ENCODE measurements at regions not wholly inside any gene's neighbourhood (a gene's known extent, or its start where the extent isn't known, plus 50 kb on each side); places are given as distances from the start of the nearest gene placed in this dataset.

DNA sequence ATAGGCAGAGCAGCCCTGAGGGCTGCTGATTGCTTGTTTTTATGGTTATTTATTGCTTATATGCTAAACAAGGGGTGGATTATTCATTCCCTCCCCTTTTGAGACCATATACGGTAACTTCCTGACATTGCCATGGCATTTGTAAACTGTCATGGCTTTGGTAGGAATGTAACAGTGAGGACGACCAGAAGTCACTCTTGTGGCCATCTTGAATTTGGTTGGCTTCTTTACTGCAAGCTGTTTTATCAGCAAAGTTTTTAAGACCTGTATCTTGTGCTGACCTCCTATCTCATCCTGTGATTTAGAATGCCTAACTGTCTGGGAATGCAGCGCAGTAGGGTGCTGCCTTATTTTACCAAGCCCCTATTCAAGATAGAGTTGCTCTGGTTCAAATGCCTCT is 531.8 kb upstream of the PRMT6 start:
- no peak for DNase-seq

DNA sequence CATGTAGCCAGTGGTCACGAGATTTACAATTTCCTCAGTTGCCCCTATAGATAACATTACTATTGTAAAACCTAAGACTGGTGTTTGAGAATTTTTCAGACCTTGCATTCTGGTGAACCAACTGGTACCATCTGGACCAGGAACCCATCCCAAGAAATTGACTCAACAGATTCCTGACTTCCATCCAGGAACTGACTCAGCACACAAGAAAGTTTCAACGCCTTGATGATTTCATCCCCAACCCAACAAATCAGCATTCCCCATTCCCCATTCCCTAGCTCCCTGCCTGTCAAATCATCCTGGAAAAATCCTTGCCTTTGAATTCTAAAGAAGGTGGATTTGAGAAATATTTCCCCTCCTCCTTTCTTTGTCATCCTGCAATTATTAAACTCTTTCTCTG is 529.8 kb upstream of the PRMT6 start:
- DNase-seq, result no peak

DNA sequence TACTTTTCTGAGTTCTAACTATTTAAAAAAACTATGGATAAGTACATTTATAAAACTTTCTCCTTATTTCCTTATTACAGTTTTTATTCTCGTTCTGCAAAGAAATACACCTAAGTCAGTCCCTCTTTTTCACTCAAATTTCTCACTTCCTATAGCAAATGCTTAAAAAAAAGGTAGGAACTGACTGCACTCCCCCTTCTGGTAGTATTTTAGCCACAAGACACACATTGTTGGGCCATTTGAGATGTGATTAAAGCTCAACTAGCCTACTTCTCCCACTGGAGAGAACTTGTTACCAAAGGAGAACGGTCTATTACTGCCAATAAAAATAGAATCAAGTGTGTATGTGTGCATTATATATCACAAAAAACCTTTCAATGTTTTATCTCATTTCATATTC is 521.9 kb upstream of the PRMT6 start:
- no peak for DNase-seq

- DNase-seq, result no peak
Measured at GRCh38 chr1:106536741-106537140, 519.7 kb upstream of the PRMT6 start.

DNA sequence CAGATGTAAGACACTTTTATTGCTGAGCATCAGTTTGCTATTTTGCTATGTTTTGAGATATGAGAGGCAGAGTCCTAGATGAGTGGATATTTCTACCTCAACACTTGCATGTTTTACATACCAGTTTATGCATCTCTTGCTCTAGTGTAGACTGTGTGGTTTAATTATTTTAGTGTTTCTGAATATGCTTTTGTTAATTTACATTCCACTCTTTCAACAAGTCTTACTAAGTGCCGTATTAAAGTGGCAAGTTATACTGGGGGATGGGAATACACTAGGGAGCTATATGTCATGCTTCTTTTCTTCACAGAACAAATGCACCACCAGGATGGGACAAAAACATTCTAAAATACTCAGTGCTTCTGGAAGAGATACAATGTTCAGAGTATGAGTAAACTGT is 507.7 kb upstream of the PRMT6 start:
- DNase-seq, result no peak

GRCh38 chr1:106554294-106554693 is 502.2 kb upstream of the PRMT6 start:
- no peak for DNase-seq

DNA sequence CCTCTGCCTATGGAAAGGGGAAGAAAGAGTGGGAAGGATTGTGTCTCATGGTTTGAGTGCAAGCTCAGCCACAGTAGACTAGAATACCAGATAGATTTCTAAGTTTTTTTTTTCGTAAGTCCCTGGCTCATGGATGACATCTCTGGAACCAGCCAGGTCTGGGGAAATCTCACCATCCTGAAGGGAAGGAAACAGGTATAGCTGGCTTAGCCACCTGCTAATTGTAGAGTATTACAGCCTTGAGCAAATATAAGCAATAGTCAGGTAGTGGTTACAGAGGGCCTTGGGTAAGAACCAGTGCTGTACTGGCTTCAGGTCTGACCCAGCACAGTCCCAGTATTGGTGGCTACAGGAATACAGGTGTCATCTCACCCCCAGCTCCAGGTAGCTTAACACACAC is 500.9 kb upstream of the PRMT6 start:
- DNase-seq, result no peak

GRCh38 chr1:106564192-106564591 is 492.3 kb upstream of the PRMT6 start:
- no peak for DNase-seq

- DNase-seq, result no peak
Measured at GRCh38 chr1:106568201-106568974, 488.1 kb upstream of the PRMT6 start.

DNA sequence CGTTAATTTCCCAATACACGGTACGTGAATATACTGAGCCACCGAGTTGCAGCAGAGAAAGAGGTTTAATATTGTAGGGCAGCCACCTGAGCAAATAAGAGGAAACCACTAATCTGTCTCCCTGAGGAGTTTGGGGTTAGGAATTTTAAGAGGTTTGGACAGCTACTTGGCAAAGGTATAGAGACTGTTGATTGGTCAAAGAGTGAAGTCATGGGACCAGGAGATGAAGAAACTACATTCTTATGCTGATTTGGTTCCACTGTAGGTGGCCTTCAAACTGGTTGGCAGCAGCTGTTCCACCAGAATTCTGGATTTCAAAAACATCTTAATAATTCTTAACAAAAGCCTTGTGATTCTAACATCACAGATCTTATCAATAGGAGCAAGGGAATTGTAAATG is 485.4 kb upstream of the PRMT6 start:
- DNase-seq, result no peak

DNA sequence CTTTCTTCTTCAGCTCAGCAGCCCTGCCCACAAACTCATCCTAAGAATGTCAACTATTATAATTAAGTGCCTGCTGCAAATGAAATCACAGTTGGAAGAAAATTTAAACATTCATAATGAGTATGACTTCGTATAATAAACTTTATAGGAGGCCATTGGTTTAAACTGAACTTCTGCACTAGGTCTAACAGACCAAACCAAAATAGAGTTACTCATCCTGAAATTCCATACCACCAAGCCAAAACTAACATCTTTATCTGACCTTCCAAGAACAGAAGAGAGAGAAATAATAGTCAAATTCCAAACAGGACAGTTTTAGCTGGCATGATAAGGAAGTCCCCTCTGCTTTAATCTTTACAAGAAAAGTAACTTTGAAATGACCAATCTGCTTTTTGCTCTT is 472.4 kb upstream of the PRMT6 start:
- DNase-seq, result no peak

GRCh38 chr1:106584676-106585075 is 471.8 kb upstream of the PRMT6 start:
- DNase-seq, result no peak

DNA sequence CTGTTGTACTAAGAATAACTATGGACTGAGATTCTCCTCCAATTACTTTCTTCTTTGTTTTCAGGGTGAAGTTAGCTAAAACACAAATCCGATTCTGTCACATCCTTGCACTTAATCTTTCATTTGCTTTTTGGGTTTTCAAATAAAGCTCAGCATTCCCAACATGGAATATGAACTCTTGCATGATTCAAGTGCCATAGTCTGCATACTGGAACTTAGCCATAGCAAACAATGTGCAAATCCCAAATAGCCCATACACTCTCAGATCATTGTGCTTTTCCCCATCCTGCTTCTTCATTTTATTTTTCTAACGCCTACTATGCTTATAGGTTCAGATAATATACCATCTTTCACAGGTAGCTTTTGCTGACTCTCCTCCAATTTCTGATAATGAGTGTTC is 455.8 kb upstream of the PRMT6 start:
- DNase-seq, result no peak

- DNase-seq, result no peak
Measured at GRCh38 chr1:106603616-106604015, 452.9 kb upstream of the PRMT6 start.

DNA sequence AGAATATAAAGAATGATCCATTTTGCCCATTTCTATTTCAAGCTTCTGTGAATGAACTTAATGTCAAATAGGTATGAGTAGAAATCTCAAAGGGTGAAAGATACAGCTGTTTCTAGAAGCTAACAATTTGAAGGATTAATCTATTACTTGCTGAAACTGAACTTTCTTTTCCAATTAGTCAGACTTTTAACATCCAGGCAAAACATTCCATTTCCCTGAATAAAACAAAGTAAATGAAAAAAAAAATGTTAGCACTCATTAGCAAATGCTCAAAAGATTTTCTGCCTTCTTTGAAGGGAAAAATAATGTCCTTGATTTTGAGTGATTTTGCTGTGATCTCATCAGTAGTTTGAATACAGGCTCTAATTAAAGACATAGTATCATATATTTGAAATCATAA is 447.6 kb upstream of the PRMT6 start:
- no peak for DNase-seq

- no peak for DNase-seq
Measured at GRCh38 chr1:106613068-106613467, 443.4 kb upstream of the PRMT6 start.

DNA sequence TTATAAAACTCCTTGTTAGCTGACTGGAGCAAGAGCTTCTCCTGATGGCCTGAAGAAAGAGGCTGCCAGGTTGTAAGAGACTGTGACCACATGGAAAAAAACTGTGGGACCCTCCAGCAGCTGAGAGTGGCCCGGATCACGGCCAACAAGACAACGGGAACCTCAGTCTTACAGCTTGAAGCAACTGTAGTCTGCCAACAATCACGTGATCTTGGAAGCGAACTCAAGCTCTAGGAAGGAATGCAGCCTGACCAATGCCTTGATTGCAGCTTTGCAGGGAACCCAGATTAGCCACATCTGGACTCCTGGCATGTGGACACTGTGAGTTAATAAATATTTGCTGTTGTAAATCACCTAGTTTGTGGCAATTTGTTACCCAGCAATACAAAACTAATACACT is 442.6 kb upstream of the PRMT6 start:
- DNase-seq, result no peak

- DNase-seq, result no peak
Measured at GRCh38 chr1:106615473-106615872, 441.0 kb upstream of the PRMT6 start.

- no peak for DNase-seq
Measured at GRCh38 chr1:106619080-106619826, 437.2 kb upstream of the PRMT6 start.

DNA sequence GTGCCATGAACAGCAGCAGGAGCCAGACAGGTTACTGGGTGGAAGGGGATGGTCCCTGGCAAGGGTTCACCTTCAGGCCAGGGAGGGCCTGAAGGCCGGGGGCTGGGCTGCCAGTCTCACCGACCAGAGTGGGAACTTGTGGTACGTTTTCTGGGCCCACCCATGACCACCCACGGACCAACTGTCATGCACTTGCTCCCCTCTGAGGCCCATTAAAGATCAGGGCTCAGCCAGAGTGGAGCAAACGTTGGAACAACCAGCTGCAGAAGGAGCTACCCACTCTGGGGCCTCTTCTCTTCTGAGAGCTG is 436.7 kb upstream of the PRMT6 start:
- no peak for DNase-seq

- DNase-seq, result no peak
Measured at GRCh38 chr1:106620521-106620954, 435.9 kb upstream of the PRMT6 start.

DNA sequence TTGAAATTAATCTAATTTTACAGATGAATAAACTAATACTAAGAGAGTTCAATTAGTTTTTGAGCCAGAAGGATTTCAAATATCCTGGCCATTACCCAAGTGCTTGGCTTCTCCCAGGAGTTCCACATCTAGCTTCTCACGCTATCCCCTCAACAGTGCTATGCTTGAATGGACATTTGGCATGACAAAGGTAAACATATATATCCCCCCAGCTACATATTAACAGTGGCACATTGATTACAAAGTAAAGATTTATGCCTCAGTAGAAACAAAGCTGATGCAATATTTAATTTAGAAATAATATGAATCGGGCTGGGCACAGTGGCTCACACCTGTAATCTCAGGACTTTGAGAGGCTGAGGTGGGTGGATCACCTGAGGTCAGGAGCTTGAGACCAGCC is 434.6 kb upstream of the PRMT6 start:
- no peak for DNase-seq

GRCh38 chr1:106637566-106637965 is 418.9 kb upstream of the PRMT6 start:
- no peak for DNase-seq

DNA sequence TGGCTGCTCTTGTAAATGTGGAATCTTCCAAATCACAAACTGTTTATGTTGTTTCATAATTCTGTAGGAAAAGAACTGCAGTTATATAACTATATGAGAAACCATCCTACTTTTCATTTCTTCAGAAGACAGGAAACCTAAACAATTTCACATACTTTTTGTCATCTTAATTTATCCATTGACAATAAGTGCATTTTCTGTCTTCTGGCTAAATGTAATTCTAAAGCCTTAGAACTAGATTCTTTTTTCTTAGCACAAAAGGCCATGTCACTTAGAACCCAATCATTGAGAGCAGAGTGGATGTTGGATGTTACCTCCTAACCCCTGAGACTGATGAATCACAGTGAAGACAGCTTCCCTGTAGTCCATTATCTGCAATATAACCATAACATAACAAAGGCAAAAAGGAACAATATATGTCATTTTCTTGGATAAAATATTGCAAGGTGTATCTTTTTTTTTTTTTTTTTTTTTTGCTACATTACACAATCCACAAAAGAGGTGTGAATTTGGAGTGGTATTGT is 410.2 kb upstream of the PRMT6 start:
- no peak for DNase-seq

DNA sequence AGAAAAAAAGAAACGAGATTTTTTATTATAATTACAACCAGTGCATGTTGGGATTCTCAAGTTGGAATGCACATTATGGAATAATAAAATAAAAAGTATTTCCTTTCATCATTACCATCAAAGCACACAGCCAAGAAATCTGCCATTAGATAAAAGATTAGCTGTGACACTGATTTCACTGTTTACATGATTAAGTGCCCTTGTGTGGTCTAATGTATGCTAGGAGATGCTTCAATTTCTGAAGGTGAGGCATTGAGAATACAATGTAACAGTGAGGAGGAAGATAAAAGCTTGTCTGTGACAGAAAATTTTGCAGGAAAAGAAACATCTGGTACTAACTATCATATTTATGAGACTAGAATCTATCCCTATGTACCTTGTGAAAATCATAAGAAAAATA is 409.7 kb upstream of the PRMT6 start:
- DNase-seq, result no peak

Measured in stimulated activated CD4-positive, alpha-beta T cell treated with anti-CD3 and anti-CD28 coated beads, Interleukin-2, amount 100 ng/mL, for 48 hours (primary cell).